ENCODE measurements at regions not wholly inside any gene's neighbourhood (a gene's known extent, or its start where the extent isn't known, plus 50 kb on each side); places are given as distances from the start of the nearest gene placed in this dataset.

DNA sequence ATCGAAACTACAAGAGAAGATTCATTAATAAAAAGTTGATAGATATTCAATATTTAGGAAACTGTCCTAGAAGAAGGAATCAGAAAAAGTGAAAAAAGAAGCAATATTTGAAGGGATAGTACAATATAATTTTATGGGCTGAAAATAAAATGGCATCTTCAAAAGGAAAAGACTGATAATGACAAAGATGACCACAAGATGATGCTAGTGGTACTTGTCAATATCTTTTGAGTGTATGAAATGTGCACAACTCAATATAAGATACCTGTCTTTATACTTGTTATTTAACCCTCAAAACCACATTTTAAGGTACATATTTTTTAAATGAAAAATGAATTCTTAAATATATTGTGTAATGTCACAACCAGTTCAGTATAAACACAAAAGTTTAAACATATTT lies 1059.6 kb upstream of the RAG2 start:
- Histone ChIP-seq H3K4me3 (ENCODE audit: low read depth, low read length) (no peak overlapping the region), H3K27me3 (ENCODE audit: control insufficient read depth, insufficient read depth, low read length) (no peaks in the 10 kb centered on the region), H3K36me3 (ENCODE audit: control insufficient read depth, insufficient read depth, low read length) (no peaks in the 10 kb centered on the region)
- FAIRE-seq (no peak), DNase-seq (ENCODE audit: low read depth) (peak; percentile 49)
- TF ChIP-seq, protein P1, sequence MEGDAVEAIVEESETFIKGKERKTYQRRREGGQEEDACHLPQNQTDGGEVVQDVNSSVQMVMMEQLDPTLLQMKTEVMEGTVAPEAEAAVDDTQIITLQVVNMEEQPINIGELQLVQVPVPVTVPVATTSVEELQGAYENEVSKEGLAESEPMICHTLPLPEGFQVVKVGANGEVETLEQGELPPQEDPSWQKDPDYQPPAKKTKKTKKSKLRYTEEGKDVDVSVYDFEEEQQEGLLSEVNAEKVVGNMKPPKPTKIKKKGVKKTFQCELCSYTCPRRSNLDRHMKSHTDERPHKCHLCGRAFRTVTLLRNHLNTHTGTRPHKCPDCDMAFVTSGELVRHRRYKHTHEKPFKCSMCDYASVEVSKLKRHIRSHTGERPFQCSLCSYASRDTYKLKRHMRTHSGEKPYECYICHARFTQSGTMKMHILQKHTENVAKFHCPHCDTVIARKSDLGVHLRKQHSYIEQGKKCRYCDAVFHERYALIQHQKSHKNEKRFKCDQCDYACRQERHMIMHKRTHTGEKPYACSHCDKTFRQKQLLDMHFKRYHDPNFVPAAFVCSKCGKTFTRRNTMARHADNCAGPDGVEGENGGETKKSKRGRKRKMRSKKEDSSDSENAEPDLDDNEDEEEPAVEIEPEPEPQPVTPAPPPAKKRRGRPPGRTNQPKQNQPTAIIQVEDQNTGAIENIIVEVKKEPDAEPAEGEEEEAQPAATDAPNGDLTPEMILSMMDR (IDR thresholded peaks at IDR 0.05; ENCODE audit: insufficient read depth, low read length, severe bottlenecking) = peak; percentile 42

DNA sequence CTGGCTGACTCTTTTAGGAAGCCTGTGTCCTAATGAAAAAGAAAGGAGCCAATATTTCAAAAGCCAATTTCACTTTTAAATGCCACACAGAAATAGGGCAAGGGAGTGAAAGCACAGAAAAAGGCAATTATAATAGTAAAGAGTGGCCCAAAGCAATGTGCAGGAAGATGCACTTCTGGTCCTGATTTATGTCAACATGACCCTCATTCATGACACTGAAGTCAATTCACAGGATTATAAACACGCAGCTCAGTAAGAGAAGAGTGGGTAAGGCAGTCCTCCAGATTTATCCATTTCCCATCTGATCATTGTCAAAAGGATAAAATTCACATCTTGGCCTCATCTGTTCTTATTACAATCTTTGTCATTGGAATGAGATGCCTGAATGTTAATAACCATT lies 1049.7 kb upstream of the RAG2 start:
- no peak for FAIRE-seq

DNA sequence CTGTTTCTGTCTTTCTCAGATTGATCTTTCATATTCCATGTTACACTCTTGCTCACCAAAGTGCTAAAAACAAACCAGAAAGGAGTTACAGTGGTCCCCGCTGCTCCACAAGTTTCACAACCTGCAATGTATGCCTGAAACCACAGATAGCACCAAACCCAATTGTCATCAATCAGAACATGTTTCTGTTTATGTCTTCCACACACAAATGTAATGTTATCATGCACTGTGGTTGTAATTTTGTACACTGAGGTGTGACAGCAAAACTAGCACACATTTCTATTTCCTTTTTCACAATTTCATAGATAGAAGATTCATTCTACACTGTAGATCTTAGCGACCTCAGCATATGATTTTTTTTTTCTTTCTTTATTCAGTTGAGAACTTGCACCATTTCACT lies 1045.9 kb upstream of the RAG2 start:
- TF ChIP-seq, protein P1 (IDR thresholded peaks at IDR 0.05; ENCODE audit: insufficient read depth, low read length, severe bottlenecking) = no peak
- DNase-seq (ENCODE audit: low read depth) (no peak), FAIRE-seq (no peak)
- Histone ChIP-seq H3K36me3 (ENCODE audit: control insufficient read depth, insufficient read depth, low read length) (no peaks in the 10 kb centered on the region), H3K27me3 (ENCODE audit: control insufficient read depth, insufficient read depth, low read length) (no peaks in the 10 kb centered on the region), H3K4me3 (ENCODE audit: low read depth, low read length) (no peak overlapping the region)

More for the DNA sequence above, 1049.7 kb upstream of the RAG2 start:
- no peak for DNase-seq (ENCODE audit: low read depth)
- H3K27me3 ChIP-seq (ENCODE audit: control insufficient read depth, insufficient read depth, low read length) = no peaks in the 10 kb centered on the region
- TF ChIP-seq, protein P1 (IDR thresholded peaks at IDR 0.05; ENCODE audit: insufficient read depth, low read length, severe bottlenecking) = no peak
- no peaks in the 10 kb centered on the region for H3K36me3 ChIP-seq (ENCODE audit: control insufficient read depth, insufficient read depth, low read length)
- no peak overlapping the region for H3K4me3 ChIP-seq (ENCODE audit: low read depth, low read length)

DNA sequence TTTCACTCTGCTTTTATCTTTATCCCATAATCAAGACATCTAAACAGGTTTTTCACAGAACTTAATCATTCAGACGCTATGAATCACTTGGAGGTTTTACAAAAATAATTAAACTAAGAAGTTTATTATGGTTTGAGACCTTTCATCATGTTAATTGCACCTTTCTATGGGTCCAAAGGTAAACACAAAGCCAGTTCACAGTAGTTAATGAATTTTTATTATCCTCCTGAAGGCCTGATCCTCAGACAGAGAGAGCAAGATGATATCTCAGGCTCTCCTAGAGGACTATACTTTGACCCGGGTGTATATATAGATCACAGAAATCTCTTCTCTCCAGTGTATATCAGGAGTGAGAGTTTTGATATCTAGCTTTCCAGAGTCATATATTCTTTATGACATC lies 1044.3 kb upstream of the RAG2 start:
- FAIRE-seq = no peak
- H3K36me3 ChIP-seq (ENCODE audit: control insufficient read depth, insufficient read depth, low read length) = no peaks in the 10 kb centered on the region
- no peaks in the 10 kb centered on the region for H3K27me3 ChIP-seq (ENCODE audit: control insufficient read depth, insufficient read depth, low read length)
- no peak for DNase-seq (ENCODE audit: low read depth)
- no peak overlapping the region for H3K4me3 ChIP-seq (ENCODE audit: low read depth, low read length)
- TF ChIP-seq, protein P1 (IDR thresholded peaks at IDR 0.05; ENCODE audit: insufficient read depth, low read length, severe bottlenecking) = no peak

DNA sequence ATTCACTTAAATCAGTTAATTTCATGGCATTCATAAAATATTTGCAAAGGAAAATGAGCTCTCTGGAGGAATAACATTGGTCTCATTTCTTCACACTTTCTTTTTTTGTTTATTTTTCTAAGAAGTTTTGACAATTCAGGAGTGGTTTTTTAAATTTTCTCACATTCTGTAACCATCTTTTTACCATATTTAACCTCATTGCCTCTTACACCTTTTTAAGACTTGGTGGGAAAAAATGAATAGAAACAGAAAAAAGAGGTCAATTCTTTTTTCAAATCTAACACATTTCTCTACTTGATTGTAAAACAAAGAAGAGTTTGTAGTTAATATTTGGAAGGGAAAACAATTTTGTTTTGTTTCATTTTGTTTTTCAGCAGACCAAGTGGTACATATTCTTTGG lies 1034.7 kb upstream of the RAG2 start:
- no peak for FAIRE-seq
- no peak for DNase-seq (ENCODE audit: low read depth)
- TF ChIP-seq, protein P1 (IDR thresholded peaks at IDR 0.05; ENCODE audit: insufficient read depth, low read length, severe bottlenecking) = no peak
- no peak overlapping the region for H3K4me3 ChIP-seq (ENCODE audit: low read depth, low read length)
- H3K36me3 ChIP-seq (ENCODE audit: control insufficient read depth, insufficient read depth, low read length) = no peaks in the 10 kb centered on the region
- no peaks in the 10 kb centered on the region for H3K27me3 ChIP-seq (ENCODE audit: control insufficient read depth, insufficient read depth, low read length)

DNA sequence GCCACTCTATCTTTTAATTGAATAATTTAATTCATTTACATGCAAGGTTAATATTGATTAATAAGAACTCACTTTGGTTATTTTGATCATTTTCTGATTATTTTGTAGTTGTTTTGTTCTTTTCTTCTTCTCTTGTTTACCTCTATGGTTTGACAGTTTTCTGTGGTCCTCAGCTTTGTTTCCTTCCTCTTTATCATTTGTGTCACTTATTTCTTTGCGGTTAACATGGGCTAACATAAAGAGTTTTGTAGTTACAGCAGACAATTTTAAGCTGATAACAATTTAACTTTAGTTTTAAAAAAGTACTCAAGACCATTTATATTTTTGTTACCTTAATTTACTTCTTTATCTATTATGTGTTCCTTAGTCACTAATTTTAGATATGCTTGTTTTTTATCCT lies 1032.8 kb upstream of the RAG2 start:
- TF ChIP-seq, protein P1 (IDR thresholded peaks at IDR 0.05; ENCODE audit: insufficient read depth, low read length, severe bottlenecking) = no peak
- H3K36me3 ChIP-seq (ENCODE audit: control insufficient read depth, insufficient read depth, low read length) = no peaks in the 10 kb centered on the region
- H3K27me3 ChIP-seq (ENCODE audit: control insufficient read depth, insufficient read depth, low read length) = no peaks in the 10 kb centered on the region
- no peak overlapping the region for H3K4me3 ChIP-seq (ENCODE audit: low read depth, low read length)
- DNase-seq (ENCODE audit: low read depth) = no peak
- no peak for FAIRE-seq

Data from bronchial epithelial cell (primary cell).